Uterus (tissue), 3 donors: ENCODE measurements at regions not wholly inside any gene's neighbourhood (a gene's known extent, or its start where the extent isn't known, plus 50 kb on each side); places are given as distances from the start of the nearest gene placed in this dataset.

ENCODE experiments used
- DNase-seq, 2 donors: peaks; one replicate each; pipeline ENCODE4 v3.0.0-alpha.2; 2019 to 2020
- H3K27ac ChIP-seq, 2 donors: fragments of 200-600 bp; sonication (generic); 1 replicate in 1 of 2; 2 replicates in 1 of 2; pipeline ENCODE4 v1.5.1; 2016 to 2018
- H3K27me3 ChIP-seq, 2 donors: fragments of 200-600 bp; sonication (generic); one replicate each; pipeline ENCODE4 v1.5.1; 2018 to 2019; ENCODE audit warnings: control low read depth in 1 of 2
- H3K36me3 ChIP-seq, 2 donors: fragments of 200-600 bp; sonication (generic); one replicate each; pipeline ENCODE4 v1.5.1; 2019; ENCODE audit warnings: control low read depth in 1 of 2
- H3K4me1 ChIP-seq, 2 donors: fragments of 200-600 bp; sonication (generic); one replicate each; pipeline ENCODE4 v1.5.1; 2018 to 2019; ENCODE audit warnings: control low read depth in 1 of 2
- H3K4me3 ChIP-seq, 2 donors: fragments of 200-600 bp; sonication (generic); 1 replicate in 1 of 2; 2 replicates in 1 of 2; pipeline ENCODE4 v1.5.1; 2018 to 2019; ENCODE audit warnings: mild to moderate bottlenecking in 1 of 2
- H3K9me3 ChIP-seq, 2 donors: fragments of 200-600 bp; sonication (generic); one replicate each; pipeline ENCODE4 v1.5.1; 2019; ENCODE audit warnings: control low read depth in 1 of 2
- CTCF ChIP-seq, 4 experiments: fragments of 200-600 bp in 2 of 4; fragments of 450-650 bp in 2 of 4; sonication (generic) in 2 of 4; IDR thresholded peaks; one replicate each; pipeline ENCODE4 v1.5.1; 2016 to 2019; ENCODE audit warnings: antibody characterized with exemption in 4 of 4, mild to moderate bottlenecking in 2 of 4, moderate library complexity in 1 of 4
- POLR2A ChIP-seq, 2 donors: fragments of 450-650 bp; IDR thresholded peaks; one replicate each; pipeline ENCODE4 v1.6.1; 2016; ENCODE audit warnings: antibody characterized with exemption in 2 of 2, mild to moderate bottlenecking in 1 of 2, moderate library complexity in 1 of 2
- intact Hi-C: fragments of 100-400 bp; cut with DNase I; formaldehyde crosslinking; loops from one replicate; pipeline ENCODE4 v1.15.1; 2023; ENCODE audit warnings: low total_unique reads
- donor health status: DM: yes; HTN: yes; CAD: no.

GRCh38 chr12:90036637-90037036 lies 328.0 kb upstream of the ATP2B1 start:
- no peak for TF ChIP-seq CTCF (IDR thresholded peaks at IDR 0.05)
- no peak for TF ChIP-seq POLR2A (IDR thresholded peaks at IDR 0.05)
- intact Hi-C loops, result no loop called here
- Histone ChIP-seq H3K36me3 (no peaks in the 10 kb centered on the region), H3K4me3 (no peak overlapping the region), H3K27me3 (no peaks in the 10 kb centered on the region), H3K27ac (no peak overlapping the region), H3K4me1 (no peaks in the 10 kb centered on the region), H3K9me3 (no peaks in the 10 kb centered on the region)
- no peak for DNase-seq

GRCh38 chr12:90030726-90031125 lies 322.1 kb upstream of the ATP2B1 start:
- intact Hi-C loops, result no loop called here
- Histone ChIP-seq H3K27me3 (no peaks in the 10 kb centered on the region), H3K36me3 (no peaks in the 10 kb centered on the region), H3K27ac (no peak overlapping the region), H3K9me3 (no peaks in the 10 kb centered on the region), H3K4me3 (no peak overlapping the region), H3K4me1 (no peaks in the 10 kb centered on the region)
- no peak for DNase-seq
- TF ChIP-seq POLR2A (IDR thresholded peaks at IDR 0.05) (no peak), CTCF (IDR thresholded peaks at IDR 0.05) (no peak)

GRCh38 chr12:90029317-90029716 lies 320.7 kb upstream of the ATP2B1 start:
- H3K27me3 ChIP-seq, result no peaks in the 10 kb centered on the region
- DNase-seq, result no peak
- intact Hi-C loops, result no loop called here
- no peaks in the 10 kb centered on the region for H3K9me3 ChIP-seq
- H3K36me3 ChIP-seq, result no peaks in the 10 kb centered on the region
- TF ChIP-seq POLR2A (IDR thresholded peaks at IDR 0.05) (no peak), CTCF (IDR thresholded peaks at IDR 0.05) (no peak)
- H3K4me3 ChIP-seq, result no peak overlapping the region
- no peak overlapping the region for H3K27ac ChIP-seq
- no peaks in the 10 kb centered on the region for H3K4me1 ChIP-seq

- Histone ChIP-seq H3K4me1 (no peaks in the 10 kb centered on the region), H3K4me3 (no peak overlapping the region), H3K27me3 (no peaks in the 10 kb centered on the region), H3K36me3 (no peaks in the 10 kb centered on the region), H3K9me3 (no peaks in the 10 kb centered on the region), H3K27ac (no peak overlapping the region)
- no peak for DNase-seq
- TF ChIP-seq CTCF (IDR thresholded peaks at IDR 0.05) (no peak), POLR2A (IDR thresholded peaks at IDR 0.05) (no peak)
- intact Hi-C loops, result no loop called here
These were observed 320.0 kb upstream of the ATP2B1 start for GRCh38 chr12:90028635-90029051.

- no peaks in the 10 kb centered on the region for H3K9me3 ChIP-seq
- intact Hi-C loops, result no loop called here
- H3K27me3 ChIP-seq, result no peaks in the 10 kb centered on the region
- no peaks in the 10 kb centered on the region for H3K4me1 ChIP-seq
- H3K27ac ChIP-seq, result no peak overlapping the region
- H3K4me3 ChIP-seq, result no peak overlapping the region
- TF ChIP-seq CTCF (IDR thresholded peaks at IDR 0.05), result no peak
- no peak for TF ChIP-seq POLR2A (IDR thresholded peaks at IDR 0.05)
- no peaks in the 10 kb centered on the region for H3K36me3 ChIP-seq
- DNase-seq, result no peak
These were observed 319.4 kb upstream of the ATP2B1 start for GRCh38 chr12:90027889-90028634.
